ENCODE measurements at regions not wholly inside any gene's neighbourhood (a gene's known extent, or its start where the extent isn't known, plus 50 kb on each side); places are given as distances from the start of the nearest gene placed in this dataset.

DNA sequence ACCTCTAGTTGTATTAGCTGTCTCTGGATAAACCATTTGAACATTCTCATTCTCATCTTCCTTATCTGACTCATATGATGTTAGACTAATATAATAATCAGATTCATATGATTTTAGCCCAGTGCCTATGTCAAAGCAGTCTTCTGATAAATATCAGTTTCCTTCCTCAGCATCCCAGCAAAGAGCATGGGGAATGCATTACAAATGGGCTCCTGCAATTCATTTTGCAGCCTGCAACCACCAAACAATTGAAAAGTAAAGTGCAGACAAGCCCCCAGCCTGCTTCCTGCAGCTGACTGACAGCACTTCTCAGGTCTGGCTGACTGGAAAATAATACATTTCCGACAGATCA is 78.2 kb upstream of the STAC start:
- TF ChIP-seq POLR2AphosphoS5 (IDR thresholded peaks at IDR 0.05; ENCODE audit: borderline replicate concordance, low read depth, low read length) (no peak), EZH2 (IDR thresholded peaks at IDR 0.05) (no peak), FOXP2 (optimal IDR thresholded peaks at IDR 0.05; ENCODE audit: control extremely low read depth, extremely low read length, insufficient read depth) (no peak)
